HepG2 (cell line): ENCODE measurements at regions not wholly inside any gene's neighbourhood (a gene's known extent, or its start where the extent isn't known, plus 50 kb on each side); places are given as distances from the start of the nearest gene placed in this dataset.

ENCODE experiments used
- ATAC-seq: fragments of 200-7000 bp; cut with Tn5 transposase; 3 replicates; pipeline ENCODE4 v1.9.1; 2020; ENCODE audit warnings: mild to moderate bottlenecking, moderate library complexity
- BruUV-seq: library from RNA; stranded (reverse); fragments of 400-500 nt; replicated peaks from 2 replicates; lab custom pipeline; 2021; lab: Mats Ljungman, UMichigan
- CTCF ChIA-PET: fragments of 300-600 bp; formaldehyde crosslinking; extraction: SDS; loops from one replicate; lab custom pipeline; 2021; ENCODE audit warnings: low total read pairs, inconsistent platforms, low intra/inter-chr PET ratio; lab: Yijun Ruan, JAX
- POLR2A ChIA-PET: fragments of 350-600 bp; sonication (Branson Sonifier 250); formaldehyde crosslinking; loops from one replicate; lab custom pipeline; 2020; ENCODE audit warnings: antibody characterized with exemption, inconsistent platforms; lab: Yijun Ruan, JAX
- DNase-seq: peaks from one replicate; pipeline ENCODE4 v3.0.0-alpha.2; 2015; ENCODE audit warnings: low spot score
- FAIRE-seq: peaks from 3 replicates; lab custom pipeline; 2011; peaks lifted over from hg19 to GRCh38; lab: Jason Lieb, UNC
- H2AFZ ChIP-seq: one replicate; pipeline ENCODE4 v1.6.1; 2011; ENCODE audit warnings: low read length, inconsistent platforms
- H3K27ac ChIP-seq: fragments of 300-600 bp; 3 replicates; pipeline ENCODE4 v1.8.0; 2011; ENCODE audit warnings: mixed run types, mild to moderate bottlenecking, mixed read lengths, low read length, inconsistent platforms; ENCODE audit not compliant: insufficient read depth; ENCODE audit errors: extremely low read length
- H3K27me3 ChIP-seq, 2 experiments: fragments of 200-600 bp in 1 of 2; 2 replicates in 1 of 2; 3 replicates in 1 of 2; pipeline versions ENCODE4 v1.6.0 to v1.8.0; 2011; ENCODE audit warnings: low read length in 2 of 2, mild to moderate bottlenecking in 2 of 2, moderate library complexity in 2 of 2, inconsistent platforms in 1 of 2; ENCODE audit not compliant: insufficient read depth in 2 of 2, control insufficient read depth in 1 of 2
- H3K36me3 ChIP-seq, 2 experiments: fragments of 200-600 bp in 1 of 2; replicated peaks in 1 of 2; 2 replicates in 1 of 2; 3 replicates in 1 of 2; pipeline versions ENCODE4 v1.5.1 to v1.8.0; 2011; ENCODE audit warnings: low read length in 2 of 2, inconsistent platforms in 1 of 2; ENCODE audit not compliant: insufficient read depth in 2 of 2, control insufficient read depth in 1 of 2
- H3K4me1 ChIP-seq: 2 replicates; pipeline ENCODE4 v1.5.1; 2012; ENCODE audit warnings: low read length, inconsistent platforms; ENCODE audit not compliant: insufficient read depth
- H3K4me2 ChIP-seq: 2 replicates; pipeline ENCODE4 v1.6.0; 2011; ENCODE audit warnings: low read depth, low read length, inconsistent platforms
- H3K4me3 ChIP-seq, 3 experiments: fragments of 200-600 bp in 1 of 3; sonication (generic), shearing (Covaris generic) in 1 of 3; replicated peaks in 1 of 3; 2 replicates each; pipeline ENCODE4 v1.5.1; 2011 to 2016; ENCODE audit warnings: low read length in 3 of 3, inconsistent platforms in 2 of 3, low read depth in 2 of 3, mild to moderate bottlenecking in 2 of 3, control low read depth in 1 of 3, mixed read lengths in 1 of 3; ENCODE audit not compliant: insufficient read depth in 1 of 3
- H3K79me2 ChIP-seq: one replicate; pipeline ENCODE4 v1.6.1; 2011; ENCODE audit warnings: low read length, inconsistent platforms; ENCODE audit not compliant: insufficient read depth
- H3K9ac ChIP-seq: 2 replicates; pipeline ENCODE4 v1.6.0; 2011; ENCODE audit warnings: mild to moderate bottlenecking, low read depth, low read length, inconsistent platforms; ENCODE audit not compliant: insufficient read depth
- H3K9me3 ChIP-seq: 2 replicates; pipeline ENCODE4 v1.5.1; 2012; ENCODE audit warnings: mild to moderate bottlenecking, low read length
- H4K20me1 ChIP-seq: 2 replicates; pipeline ENCODE4 v1.6.0; 2011; ENCODE audit warnings: inconsistent platforms, mild to moderate bottlenecking, low read length, moderate library complexity; ENCODE audit not compliant: insufficient read depth
- FIP1L1 ChIP-seq: fragments of 200-400 bp; formaldehyde crosslinking; IDR thresholded peaks from 2 replicates; pipeline ENCODE4 v1.6.1; 2018; ENCODE audit warnings: low read depth, mild to moderate bottlenecking, low read length, moderate library complexity, borderline replicate concordance; ENCODE audit not compliant: insufficient read depth
- FOSL2 ChIP-seq: sonication (generic); formaldehyde crosslinking; IDR thresholded peaks from 2 replicates; pipeline ENCODE4 v1.4.0; 2020; ENCODE audit warnings: missing genetic modification reagents
- MXD4 ChIP-seq: IDR thresholded peaks from 2 replicates; pipeline ENCODE4 v1.6.1; 2016; ENCODE audit warnings: mild to moderate bottlenecking, missing biosample characterization, missing genetic modification reagents
- NFAT5 ChIP-seq: sonication (generic); formaldehyde crosslinking; IDR thresholded peaks from 2 replicates; pipeline ENCODE4 v1.4.0; 2020; ENCODE audit warnings: missing genetic modification reagents
- SOX6 ChIP-seq, 2 experiments: fragments of 450-650 bp in 1 of 2; sonication (generic) in 1 of 2; formaldehyde crosslinking in 1 of 2; IDR thresholded peaks; 2 replicates each; pipeline versions ENCODE4 v1.4.0 to v1.6.1; 2017 to 2020; ENCODE audit warnings: antibody characterized with exemption in 1 of 2, mild to moderate bottlenecking in 1 of 2, missing genetic modification reagents in 1 of 2
- ZMYM2 ChIP-seq: sonication (generic); formaldehyde crosslinking; IDR thresholded peaks from 2 replicates; pipeline ENCODE4 v1.8.0; 2022; ENCODE audit warnings: mild to moderate bottlenecking, missing genetic modification reagents
- ZNF468 ChIP-seq: sonication (generic); formaldehyde crosslinking; IDR thresholded peaks from 2 replicates; pipeline ENCODE4 v1.8.0; 2022; ENCODE audit warnings: mild to moderate bottlenecking, moderate library complexity, missing genetic modification reagents
- ZNF770 ChIP-seq: sonication (generic); formaldehyde crosslinking; IDR thresholded peaks from 2 replicates; pipeline ENCODE4 v1.5.0; 2020; ENCODE audit warnings: mild to moderate bottlenecking, missing genetic modification reagents
- ZNF83 ChIP-seq: sonication (generic); formaldehyde crosslinking; IDR thresholded peaks from 2 replicates; pipeline ENCODE4 v1.4.0; 2020; ENCODE audit warnings: missing genetic modification reagents, mild to moderate bottlenecking, borderline replicate concordance
- WGBS: methylation state at CpG from one replicate; pipeline ENCODE4 v1.1.6; 2017; ENCODE audit warnings: low lambda C conversion rate; 5-methylcytosine and 5-hydroxymethylcytosine counted together
- in situ Hi-C: cut with HindIII; loops from 2 replicates; pipeline ENCODE4 v1.10.0; 2017; ENCODE audit warnings: low pct_unique_long_range_greater_than_20kb; ENCODE audit not compliant: extremely low pct_ligation_motif_present
- intact Hi-C: fragments of 100-400 bp; cut with micrococcal nuclease; formaldehyde crosslinking; loops from one replicate; pipeline ENCODE4 v1.10.0; 2022; ENCODE audit not compliant: unreplicated experiment

GRCh38 chr6:159463119-159463829 lies 229.8 kb downstream of the SOD2 start (continued):
- TF ChIP-seq ZNF770 (no peak), ZMYM2 (CRISPR knock-in tag) (no peak), FIP1L1 (no peak), FOSL2 (CRISPR knock-in tag) (no peak)

- Histone ChIP-seq H3K36me3 (no peaks in the 10 kb centered on the region), H3K4me1 (no peaks in the 10 kb centered on the region), H3K79me2 (no peaks in the 10 kb centered on the region), H3K9ac (no peak overlapping the region), H3K27ac (no peak overlapping the region), H4K20me1 (no peaks in the 10 kb centered on the region), H3K9me3 (no peaks in the 10 kb centered on the region), H3K4me2 (no peak overlapping the region), H3K4me3 (no peak overlapping the region), H3K27me3 (peaks cover 0 to 8% of the 10 kb centered on the region in 2 experiments; a peak in 3 of 5 replicates), H2AFZ (no peak overlapping the region)
- intact Hi-C loops: no loop called here
- WGBS: 5% methylated on average over 7 of the region's 7 CpGs
- DNase-seq (no peak), ATAC-seq (no peak), FAIRE-seq (no peak)
- TF ChIP-seq ZNF468 (CRISPR knock-in tag) (no peak), NFAT5 (CRISPR knock-in tag) (no peak), ZNF83 (CRISPR knock-in tag) (no peak), MXD4 (CRISPR knock-in tag) (no peak), SOX6 (IDR thresholded peaks at IDR 0.05) (no peak), SOX6 (CRISPR knock-in tag; IDR thresholded peaks at IDR 0.05) (no peak)
- BruUV-seq: no TSS peak
- in situ Hi-C loops: no loop called here
- ChIA-PET CTCF (no interaction called here), POLR2A (no interaction called here)
Measured at GRCh38 chr6:159462431-159462830, 230.6 kb downstream of the SOD2 start.
